Thyroid gland (tissue), 4 donors: ENCODE measurements at regions not wholly inside any gene's neighbourhood (a gene's known extent, or its start where the extent isn't known, plus 50 kb on each side); places are given as distances from the start of the nearest gene placed in this dataset.
"Not testable (repeated sequence)": the region's sequence is repeated elsewhere in the genome, so short reads cannot be mapped to it uniquely, and the experiment has no call there.

Source experiments
- POLR2A ChIP-seq, 2 donors: fragments of 450-650 bp; IDR thresholded peaks; one replicate each; pipeline ENCODE4 v1.6.1; 2017; ENCODE audit warnings: antibody characterized with exemption in 2 of 2, mild to moderate bottlenecking in 2 of 2, moderate library complexity in 1 of 2
- TF ChIP-seq, protein P1 (sequence below), 6 experiments: fragments of 200-600 bp in 3 of 6; fragments of 450-650 bp in 3 of 6; sonication (generic) in 3 of 6; IDR thresholded peaks; one replicate each; pipeline ENCODE4 v1.5.1; 2016 to 2019; ENCODE audit warnings: antibody characterized with exemption in 6 of 6, mild to moderate bottlenecking in 2 of 6, inconsistent platforms in 1 of 6, moderate library complexity in 1 of 6

DNA sequence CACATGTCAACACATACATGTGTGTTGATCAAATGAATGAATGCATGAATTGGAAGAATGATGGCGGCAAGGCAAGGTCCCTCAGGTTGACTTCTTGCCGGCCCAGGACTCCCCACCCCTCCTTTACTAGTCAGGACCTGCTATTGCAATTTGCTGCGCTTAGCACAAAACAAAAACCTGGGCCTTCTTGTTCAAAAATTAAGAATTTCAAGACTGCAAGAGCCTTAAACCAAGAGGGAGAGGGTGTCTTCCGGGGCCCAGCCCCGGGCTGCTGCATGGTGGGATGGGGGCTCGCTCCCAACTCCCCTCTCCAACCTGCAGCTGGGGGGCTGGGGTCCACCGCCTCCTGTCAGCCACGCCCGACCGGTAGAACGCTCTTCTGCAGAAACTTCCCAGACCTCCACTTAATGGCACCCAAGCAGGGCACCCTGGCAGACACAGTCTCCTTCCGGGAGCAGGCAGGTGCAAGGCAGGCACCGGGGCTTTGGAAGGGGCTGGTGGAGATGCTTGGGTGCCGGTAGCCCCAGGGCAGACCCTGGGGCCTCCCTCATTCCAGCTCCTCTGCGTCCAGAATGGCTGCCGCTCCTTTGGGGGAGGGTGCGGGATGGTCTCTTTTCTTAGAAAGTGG, 2896.5 kb downstream of the RPIA start:
- TF ChIP-seq POLR2A (IDR thresholded peaks at IDR 0.05) = not testable (repeated sequence)
- TF ChIP-seq, protein P1, sequence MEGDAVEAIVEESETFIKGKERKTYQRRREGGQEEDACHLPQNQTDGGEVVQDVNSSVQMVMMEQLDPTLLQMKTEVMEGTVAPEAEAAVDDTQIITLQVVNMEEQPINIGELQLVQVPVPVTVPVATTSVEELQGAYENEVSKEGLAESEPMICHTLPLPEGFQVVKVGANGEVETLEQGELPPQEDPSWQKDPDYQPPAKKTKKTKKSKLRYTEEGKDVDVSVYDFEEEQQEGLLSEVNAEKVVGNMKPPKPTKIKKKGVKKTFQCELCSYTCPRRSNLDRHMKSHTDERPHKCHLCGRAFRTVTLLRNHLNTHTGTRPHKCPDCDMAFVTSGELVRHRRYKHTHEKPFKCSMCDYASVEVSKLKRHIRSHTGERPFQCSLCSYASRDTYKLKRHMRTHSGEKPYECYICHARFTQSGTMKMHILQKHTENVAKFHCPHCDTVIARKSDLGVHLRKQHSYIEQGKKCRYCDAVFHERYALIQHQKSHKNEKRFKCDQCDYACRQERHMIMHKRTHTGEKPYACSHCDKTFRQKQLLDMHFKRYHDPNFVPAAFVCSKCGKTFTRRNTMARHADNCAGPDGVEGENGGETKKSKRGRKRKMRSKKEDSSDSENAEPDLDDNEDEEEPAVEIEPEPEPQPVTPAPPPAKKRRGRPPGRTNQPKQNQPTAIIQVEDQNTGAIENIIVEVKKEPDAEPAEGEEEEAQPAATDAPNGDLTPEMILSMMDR (IDR thresholded peaks at IDR 0.05) = not testable (repeated sequence)
